HepG2 (cell line): ENCODE measurements at regions not wholly inside any gene's neighbourhood (a gene's known extent, or its start where the extent isn't known, plus 50 kb on each side); places are given as distances from the start of the nearest gene placed in this dataset.

Source experiments
- ATAC-seq: fragments of 200-7000 bp; cut with Tn5 transposase; 3 replicates; pipeline ENCODE4 v1.9.1; 2020; ENCODE audit warnings: mild to moderate bottlenecking, moderate library complexity
- BruUV-seq: library from RNA; stranded (reverse); fragments of 400-500 nt; replicated peaks from 2 replicates; lab custom pipeline; 2021; lab: Mats Ljungman, UMichigan
- CTCF ChIA-PET: fragments of 300-600 bp; formaldehyde crosslinking; extraction: SDS; loops from one replicate; lab custom pipeline; 2021; ENCODE audit warnings: low total read pairs, inconsistent platforms, low intra/inter-chr PET ratio; lab: Yijun Ruan, JAX
- POLR2A ChIA-PET: fragments of 350-600 bp; sonication (Branson Sonifier 250); formaldehyde crosslinking; loops from one replicate; lab custom pipeline; 2020; ENCODE audit warnings: antibody characterized with exemption, inconsistent platforms; lab: Yijun Ruan, JAX
- DNase-seq: peaks from one replicate; pipeline ENCODE4 v3.0.0-alpha.2; 2015; ENCODE audit warnings: low spot score
- FAIRE-seq: peaks from 3 replicates; lab custom pipeline; 2011; peaks lifted over from hg19 to GRCh38; lab: Jason Lieb, UNC
- H2AFZ ChIP-seq: one replicate; pipeline ENCODE4 v1.6.1; 2011; ENCODE audit warnings: low read length, inconsistent platforms
- H3K27ac ChIP-seq: fragments of 300-600 bp; 3 replicates; pipeline ENCODE4 v1.8.0; 2011; ENCODE audit warnings: mixed run types, mild to moderate bottlenecking, mixed read lengths, low read length, inconsistent platforms; ENCODE audit not compliant: insufficient read depth; ENCODE audit errors: extremely low read length
- H3K27me3 ChIP-seq, 2 experiments: fragments of 200-600 bp in 1 of 2; 2 replicates in 1 of 2; 3 replicates in 1 of 2; pipeline versions ENCODE4 v1.6.0 to v1.8.0; 2011; ENCODE audit warnings: low read length in 2 of 2, mild to moderate bottlenecking in 2 of 2, moderate library complexity in 2 of 2, inconsistent platforms in 1 of 2; ENCODE audit not compliant: insufficient read depth in 2 of 2, control insufficient read depth in 1 of 2
- H3K36me3 ChIP-seq, 2 experiments: fragments of 200-600 bp in 1 of 2; replicated peaks in 1 of 2; 2 replicates in 1 of 2; 3 replicates in 1 of 2; pipeline versions ENCODE4 v1.5.1 to v1.8.0; 2011; ENCODE audit warnings: low read length in 2 of 2, inconsistent platforms in 1 of 2; ENCODE audit not compliant: insufficient read depth in 2 of 2, control insufficient read depth in 1 of 2
- H3K4me1 ChIP-seq: 2 replicates; pipeline ENCODE4 v1.5.1; 2012; ENCODE audit warnings: low read length, inconsistent platforms; ENCODE audit not compliant: insufficient read depth
- H3K4me2 ChIP-seq: 2 replicates; pipeline ENCODE4 v1.6.0; 2011; ENCODE audit warnings: low read depth, low read length, inconsistent platforms
- H3K4me3 ChIP-seq, 3 experiments: fragments of 200-600 bp in 1 of 3; sonication (generic), shearing (Covaris generic) in 1 of 3; replicated peaks in 1 of 3; 2 replicates each; pipeline ENCODE4 v1.5.1; 2011 to 2016; ENCODE audit warnings: low read length in 3 of 3, inconsistent platforms in 2 of 3, low read depth in 2 of 3, mild to moderate bottlenecking in 2 of 3, control low read depth in 1 of 3, mixed read lengths in 1 of 3; ENCODE audit not compliant: insufficient read depth in 1 of 3
- H3K79me2 ChIP-seq: one replicate; pipeline ENCODE4 v1.6.1; 2011; ENCODE audit warnings: low read length, inconsistent platforms; ENCODE audit not compliant: insufficient read depth
- H3K9ac ChIP-seq: 2 replicates; pipeline ENCODE4 v1.6.0; 2011; ENCODE audit warnings: mild to moderate bottlenecking, low read depth, low read length, inconsistent platforms; ENCODE audit not compliant: insufficient read depth
- H3K9me3 ChIP-seq: 2 replicates; pipeline ENCODE4 v1.5.1; 2012; ENCODE audit warnings: mild to moderate bottlenecking, low read length
- H4K20me1 ChIP-seq: 2 replicates; pipeline ENCODE4 v1.6.0; 2011; ENCODE audit warnings: inconsistent platforms, mild to moderate bottlenecking, low read length, moderate library complexity; ENCODE audit not compliant: insufficient read depth
- CCAR2 ChIP-seq: fragments of 200-400 bp; formaldehyde crosslinking; optimal IDR thresholded peaks from 2 replicates; pipeline ENCODE3; 2018; ENCODE audit warnings: low read depth, mild to moderate bottlenecking, low read length, moderate library complexity
- DMAP1 ChIP-seq: IDR thresholded peaks from 2 replicates; pipeline ENCODE4 v1.6.1; 2016
- DNMT1 ChIP-seq: sonication (generic); formaldehyde crosslinking; IDR thresholded peaks from 2 replicates; pipeline ENCODE4 v1.5.1; 2020; ENCODE audit warnings: mild to moderate bottlenecking, missing genetic modification reagents
- DNMT3B ChIP-seq: conservative IDR thresholded peaks from 2 replicates; pipeline ENCODE4 v1.6.1; 2016; ENCODE audit warnings: missing biosample characterization, control low read depth
- FOXC1 ChIP-seq: sonication (generic); formaldehyde crosslinking; IDR thresholded peaks from 2 replicates; pipeline ENCODE4 v1.8.0; 2022; ENCODE audit warnings: mild to moderate bottlenecking, missing genetic modification reagents, borderline replicate concordance
- MEIS1 ChIP-seq: sonication (generic); formaldehyde crosslinking; IDR thresholded peaks from 2 replicates; pipeline ENCODE4 v1.9.0; 2021; ENCODE audit warnings: mild to moderate bottlenecking, missing genetic modification reagents, moderate library complexity, borderline replicate concordance
- MIER2 ChIP-seq: IDR thresholded peaks from 2 replicates; pipeline ENCODE4 v1.6.1; 2016; ENCODE audit warnings: missing biosample characterization, missing genetic modification reagents
- MXD4 ChIP-seq: IDR thresholded peaks from 2 replicates; pipeline ENCODE4 v1.6.1; 2016; ENCODE audit warnings: mild to moderate bottlenecking, missing biosample characterization, missing genetic modification reagents
- NCOA5 ChIP-seq: sonication (generic); formaldehyde crosslinking; IDR thresholded peaks from 2 replicates; pipeline ENCODE4 v1.4.0; 2020; ENCODE audit warnings: missing genetic modification reagents
- NR1H2 ChIP-seq: sonication (generic); formaldehyde crosslinking; IDR thresholded peaks from 2 replicates; pipeline ENCODE4 v1.8.1; 2022; ENCODE audit warnings: low read depth, missing genetic modification reagents, borderline replicate concordance
- PCBP1 ChIP-seq: fragments of 200-400 bp; formaldehyde crosslinking; IDR thresholded peaks from 2 replicates; pipeline ENCODE4 v1.6.1; 2017; ENCODE audit warnings: mild to moderate bottlenecking, low read depth, low read length, borderline replicate concordance
- RFXANK ChIP-seq: IDR thresholded peaks from 2 replicates; pipeline ENCODE4 v1.6.1; 2016
- RNF219 ChIP-seq: sonication (generic); formaldehyde crosslinking; IDR thresholded peaks from 2 replicates; pipeline ENCODE4 v1.5.0; 2020; ENCODE audit warnings: mild to moderate bottlenecking, missing genetic modification reagents
- ZFP41 ChIP-seq: sonication (generic); formaldehyde crosslinking; IDR thresholded peaks from 2 replicates; pipeline ENCODE4 v1.4.0; 2020; ENCODE audit warnings: mild to moderate bottlenecking, missing genetic modification reagents, borderline replicate concordance
- ZNF260 ChIP-seq: sonication (generic); formaldehyde crosslinking; IDR thresholded peaks from 2 replicates; pipeline ENCODE4 v1.4.0; 2020; ENCODE audit warnings: missing genetic modification reagents, low read depth, mild to moderate bottlenecking, borderline replicate concordance
- ZNF543 ChIP-seq: sonication (generic); formaldehyde crosslinking; IDR thresholded peaks from 2 replicates; pipeline ENCODE4 v1.4.0; 2020; ENCODE audit warnings: mild to moderate bottlenecking, missing genetic modification reagents
- ZNF639 ChIP-seq: conservative IDR thresholded peaks from 2 replicates; pipeline ENCODE4 v1.6.1; 2018; ENCODE audit warnings: missing genetic modification reagents
- WGBS: methylation state at CpG from one replicate; pipeline ENCODE4 v1.1.6; 2017; ENCODE audit warnings: low lambda C conversion rate; 5-methylcytosine and 5-hydroxymethylcytosine counted together
- in situ Hi-C: cut with HindIII; loops from 2 replicates; pipeline ENCODE4 v1.10.0; 2017; ENCODE audit warnings: low pct_unique_long_range_greater_than_20kb; ENCODE audit not compliant: extremely low pct_ligation_motif_present
- intact Hi-C: fragments of 100-400 bp; cut with micrococcal nuclease; formaldehyde crosslinking; loops from one replicate; pipeline ENCODE4 v1.10.0; 2022; ENCODE audit not compliant: unreplicated experiment

DNA sequence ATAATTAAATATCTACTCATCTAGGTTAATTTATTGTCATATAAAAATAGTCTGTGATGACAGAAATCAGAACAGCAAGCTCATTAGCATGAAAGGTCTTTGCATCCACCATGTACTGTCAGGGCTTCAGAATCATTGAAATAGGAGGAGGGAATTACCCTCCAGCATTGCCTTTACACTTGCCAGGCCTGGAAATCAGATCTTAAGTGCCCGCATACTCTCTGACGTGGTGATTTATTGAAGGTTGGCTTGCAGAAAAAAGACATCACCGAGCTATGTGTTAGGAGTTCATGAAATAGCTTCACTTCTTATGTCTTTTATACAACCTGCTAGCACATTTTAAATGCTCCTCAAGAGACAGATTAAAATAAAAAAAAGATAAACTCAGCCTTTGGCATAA lies 661.7 kb upstream of the SLITRK1 start:
- no TSS peak for BruUV-seq
- H3K4me1 ChIP-seq: no peaks in the 10 kb centered on the region
- ATAC-seq: no peak
- no peak for FAIRE-seq
- no peak overlapping the region for H3K9ac ChIP-seq
- no peak overlapping the region for H3K27ac ChIP-seq
- no peak overlapping the region for H3K4me3 ChIP-seq
- DNase-seq: no peak
- in situ Hi-C loops (no loop called here), intact Hi-C loops (no loop called here)
- no peaks in the 10 kb centered on the region for H3K36me3 ChIP-seq
- ChIA-PET POLR2A (no interaction called here), CTCF (no interaction called here)
- no peak for TF ChIP-seq MEIS1 (CRISPR knock-in tag)
- TF ChIP-seq ZNF260 (CRISPR knock-in tag): no peak
- TF ChIP-seq ZNF639 (CRISPR knock-in tag): no peak
- TF ChIP-seq RFXANK: no peak
- TF ChIP-seq DNMT3B: no peak
- no peak for TF ChIP-seq ZNF543 (CRISPR knock-in tag)
- TF ChIP-seq ZFP41: no peak
- TF ChIP-seq RNF219: no peak
- no peak for TF ChIP-seq DMAP1 (CRISPR knock-in tag)
- no peak for TF ChIP-seq MIER2
- TF ChIP-seq PCBP1: no peak
- no peak for TF ChIP-seq NR1H2
- TF ChIP-seq CCAR2: no peak
- no peak for TF ChIP-seq FOXC1 (CRISPR knock-in tag)
- TF ChIP-seq MXD4: no peak
- no peak for TF ChIP-seq NCOA5 (CRISPR knock-in tag)
- TF ChIP-seq DNMT1 (CRISPR knock-in tag): no peak
- no peaks in the 10 kb centered on the region for H3K79me2 ChIP-seq
- H4K20me1 ChIP-seq: no peaks in the 10 kb centered on the region
- H3K9me3 ChIP-seq: no peaks in the 10 kb centered on the region
- no peak overlapping the region for H3K4me2 ChIP-seq
- no peak overlapping the region for H2AFZ ChIP-seq
- WGBS: 6% methylated on average over 3 of the region's 3 CpGs
- H3K27me3 ChIP-seq: no peaks in the 10 kb centered on the region
